GM20431 (cell line): ENCODE measurements at regions not wholly inside any gene's neighbourhood (a gene's known extent, or its start where the extent isn't known, plus 50 kb on each side); places are given as distances from the start of the nearest gene placed in this dataset.
"Not testable (repeated sequence)": the region's sequence is repeated elsewhere in the genome, so short reads cannot be mapped to it uniquely, and the experiment has no call there.

Source experiments
- in situ Hi-C: fragments of 300-500 bp; cut with MseI, MboI; formaldehyde crosslinking; loops from one replicate; pipeline ENCODE4 v1.15.0; 2020; ENCODE audit warnings: low sequenced_read_pairs; ENCODE audit not compliant: unreplicated experiment

- in situ Hi-C loops, result no loop called here
These were observed 143.9 kb downstream of the B3GNT2 start for GRCh38 chr2:62339837-62340236.

- in situ Hi-C loops, result no loop called here
These were observed 143.5 kb downstream of the B3GNT2 start for GRCh38 chr2:62339413-62339812.

- in situ Hi-C loops, result no loop called here
These were observed 142.2 kb downstream of the B3GNT2 start for GRCh38 chr2:62338111-62338510.

GRCh38 chr2:62337403-62337802 is 141.5 kb downstream of the B3GNT2 start:
- in situ Hi-C loops, result no loop called here

GRCh38 chr2:62335612-62336011 is 139.7 kb downstream of the B3GNT2 start:
- in situ Hi-C loops, result no loop called here

GRCh38 chr2:62334440-62335058 is 138.6 kb downstream of the B3GNT2 start:
- in situ Hi-C loops, result no loop called here

GRCh38 chr2:62334009-62334408 is 138.1 kb downstream of the B3GNT2 start:
- in situ Hi-C loops, result no loop called here

GRCh38 chr2:62330959-62331358 is 135.0 kb downstream of the B3GNT2 start:
- in situ Hi-C loops, result no loop called here

- in situ Hi-C loops, result no loop called here
These were observed 133.9 kb downstream of the B3GNT2 start for GRCh38 chr2:62329797-62330196.

GRCh38 chr2:62326735-62327134 is 130.8 kb downstream of the B3GNT2 start:
- in situ Hi-C loops, result no loop called here

- in situ Hi-C loops, result no loop called here
These were observed 129.5 kb downstream of the B3GNT2 start for GRCh38 chr2:62325398-62325797.

GRCh38 chr2:62321380-62322289 is 125.7 kb downstream of the B3GNT2 start:
- in situ Hi-C loops, result no loop called here

GRCh38 chr2:62320657-62321357 is 124.9 kb downstream of the B3GNT2 start:
- in situ Hi-C loops, result no loop called here

GRCh38 chr2:62320137-62320536 is 124.2 kb downstream of the B3GNT2 start:
- in situ Hi-C loops, result not testable (repeated sequence)

- in situ Hi-C loops, result no loop called here
These were observed 123.2 kb downstream of the B3GNT2 start for GRCh38 chr2:62319070-62319469.

GRCh38 chr2:62315476-62315875 is 119.6 kb downstream of the B3GNT2 start:
- in situ Hi-C loops, result no loop called here

GRCh38 chr2:62314291-62314690 is 118.4 kb downstream of the B3GNT2 start:
- in situ Hi-C loops, result no loop called here

- in situ Hi-C loops, result no loop called here
These were observed 117.7 kb downstream of the B3GNT2 start for GRCh38 chr2:62313449-62314227.

GRCh38 chr2:62309465-62310091 is 113.7 kb downstream of the B3GNT2 start:
- in situ Hi-C loops, result no loop called here

GRCh38 chr2:62309081-62309464 is 113.2 kb downstream of the B3GNT2 start:
- in situ Hi-C loops, result no loop called here
